Panc1 (cell line): ENCODE measurements at regions not wholly inside any gene's neighbourhood (a gene's known extent, or its start where the extent isn't known, plus 50 kb on each side); places are given as distances from the start of the nearest gene placed in this dataset.

Experiments used
- CTCF ChIP-seq: fragments of 450-650 bp; IDR thresholded peaks from 2 replicates; pipeline ENCODE4 v1.5.1; 2017; ENCODE audit warnings: mild to moderate bottlenecking
- POLR2AphosphoS5 ChIP-seq: IDR thresholded peaks from 2 replicates; pipeline ENCODE4 v1.6.1; 2012; ENCODE audit warnings: mild to moderate bottlenecking, low read depth, low read length, moderate library complexity
- REST ChIP-seq, 2 experiments: IDR thresholded peaks; 2 replicates each; pipeline ENCODE4 v1.6.1; 2011 to 2012; ENCODE audit warnings: low read depth in 2 of 2, control low read depth in 1 of 2, low read length in 1 of 2, mild to moderate bottlenecking in 1 of 2, moderate library complexity in 1 of 2; ENCODE audit not compliant: insufficient read depth in 1 of 2
- SIN3A ChIP-seq: IDR thresholded peaks from 2 replicates; pipeline ENCODE4 v1.6.1; 2012; ENCODE audit warnings: low read depth, mild to moderate bottlenecking, low read length, moderate library complexity, borderline replicate concordance; ENCODE audit not compliant: insufficient read depth
- TCF7L2 ChIP-seq: IDR thresholded peaks from 2 replicates; pipeline ENCODE4 v1.6.1; 2011; ENCODE audit warnings: mild to moderate bottlenecking, low read depth, low read length, inconsistent platforms

GRCh38 chr4:141388481-141388880 lies 167.8 kb downstream of the ZNF330 start:
- no peak for TF ChIP-seq POLR2AphosphoS5
- no peak for TF ChIP-seq CTCF
- no peak for TF ChIP-seq REST (IDR thresholded peaks at IDR 0.05; ENCODE audit: insufficient read depth in 1 of 2, low read depth in 2 of 2, low read length in 1 of 2)
- TF ChIP-seq TCF7L2, result no peak
- no peak for TF ChIP-seq SIN3A
